CD4-positive, alpha-beta T cell (primary cell): ENCODE measurements at regions not wholly inside any gene's neighbourhood (a gene's known extent, or its start where the extent isn't known, plus 50 kb on each side); places are given as distances from the start of the nearest gene placed in this dataset.

Source experiments
- ATAC-seq: fragments of 200-7000 bp; cut with Tn5 transposase; one replicate; pipeline ENCODE4 v1.10.0; 2022; ENCODE audit warnings: mild to moderate bottlenecking; ENCODE audit not compliant: poor library complexity
- CTCF ChIA-PET: fragments of 350-600 bp; sonication (Branson Sonifier 250); formaldehyde crosslinking; loops from one replicate; lab custom pipeline; 2021; ENCODE audit warnings: antibody characterized with exemption, inconsistent platforms; lab: Charles Lee
- POLR2A ChIA-PET: fragments of 350-600 bp; sonication (Branson Sonifier 250); formaldehyde crosslinking; loops from one replicate; lab custom pipeline; 2021; ENCODE audit warnings: antibody characterized with exemption, inconsistent platforms; lab: Charles Lee
- DNase-seq, 14 experiments: peaks; one replicate each; pipeline ENCODE4 v3.0.0-alpha.2; 2013 to 2020; ENCODE audit warnings: mixed read lengths in 2 of 14
- H3K27ac ChIP-seq, 2 donors: one replicate each; pipeline versions ENCODE4 v1.5.1 to v1.7.0; 2013; ENCODE audit warnings: low read length in 2 of 2, low read depth in 1 of 2, mild to moderate bottlenecking in 1 of 2
- H3K27me3 ChIP-seq, 2 experiments: 1 replicate in 1 of 2; 2 replicates in 1 of 2; pipeline versions ENCODE4 v1.6.1 to v1.7.0; 2013; ENCODE audit warnings: low read length in 2 of 2, control low read depth in 1 of 2, mild to moderate bottlenecking in 1 of 2, moderate library complexity in 1 of 2; ENCODE audit not compliant: insufficient read depth in 2 of 2, control insufficient read depth in 1 of 2
- H3K36me3 ChIP-seq: one replicate; pipeline ENCODE4 v1.6.1; 2013; ENCODE audit warnings: low read length, control low read depth; ENCODE audit not compliant: insufficient read depth
- H3K4me1 ChIP-seq: one replicate; pipeline ENCODE4 v1.6.1; 2013; ENCODE audit warnings: low read length, control low read depth; ENCODE audit not compliant: insufficient read depth
- H3K4me3 ChIP-seq: one replicate; pipeline ENCODE4 v1.5.1; 2013; ENCODE audit warnings: mild to moderate bottlenecking, low read length, moderate library complexity
- H3K9me3 ChIP-seq, 2 experiments: 1 replicate in 1 of 2; 2 replicates in 1 of 2; pipeline versions ENCODE4 v1.6.1 to v1.7.0; 2013; ENCODE audit warnings: low read length in 2 of 2, mild to moderate bottlenecking in 2 of 2, control low read depth in 1 of 2, moderate library complexity in 1 of 2; ENCODE audit not compliant: control insufficient read depth in 1 of 2, insufficient read depth in 1 of 2
- H3K27ac Mint-ChIP-seq: one replicate; pipeline ENCODE4 v1.8.0; 2020; ENCODE audit warnings: mixed read lengths
- H3K27me3 Mint-ChIP-seq: one replicate; pipeline ENCODE4 v1.8.0; 2021; ENCODE audit warnings: mixed read lengths
- H3K36me3 Mint-ChIP-seq: one replicate; pipeline ENCODE4 v1.8.0; 2021; ENCODE audit warnings: low read depth, mixed read lengths
- H3K4me1 Mint-ChIP-seq: one replicate; pipeline ENCODE4 v1.8.0; 2021; ENCODE audit warnings: low read depth, mixed read lengths
- H3K4me3 Mint-ChIP-seq: one replicate; pipeline ENCODE4 v1.8.0; 2020; ENCODE audit warnings: mild to moderate bottlenecking, mixed read lengths
- H3K9me3 Mint-ChIP-seq: one replicate; pipeline ENCODE4 v1.8.0; 2020; ENCODE audit warnings: mixed read lengths
- intact Hi-C, 2 experiments: fragments of 100-400 bp; cut with DNase I in 1 of 2; cut with micrococcal nuclease in 1 of 2; formaldehyde crosslinking; loops; one replicate each; pipeline versions ENCODE4 v1.15.1 to v1.9.0; 2023 to 2025; cut with DNase I, micrococcal nuclease
- TF ChIP-seq, protein P1 (sequence below): fragments of 200-600 bp; IDR thresholded peaks from one replicate; pipeline ENCODE4 v1.8.0; 2022; ENCODE audit warnings: antibody characterized with exemption, mild to moderate bottlenecking

DNA sequence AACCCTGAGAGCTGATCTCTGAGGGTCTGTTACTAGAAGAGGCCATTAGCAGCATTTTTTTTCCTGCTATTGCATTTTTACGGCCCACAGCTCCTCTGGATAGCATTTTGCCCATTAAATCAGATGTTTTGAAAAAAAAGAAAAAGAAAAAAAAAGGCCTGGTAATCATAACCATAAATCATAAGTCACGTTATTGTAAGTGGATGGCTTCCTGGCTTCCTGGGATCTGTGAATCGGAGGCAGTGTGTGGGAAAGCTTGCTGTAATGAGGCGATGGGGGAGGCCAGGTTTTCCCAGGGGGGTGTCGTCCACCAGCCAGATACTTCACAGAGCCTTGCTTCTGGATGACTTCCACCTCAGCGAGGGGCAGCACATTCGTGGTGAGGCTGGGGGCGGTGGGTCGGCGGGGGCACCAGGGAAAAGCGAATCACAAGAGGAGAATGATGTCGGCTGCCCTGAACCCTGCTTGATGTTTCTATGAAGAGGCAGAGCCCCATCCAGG, 106.5 kb upstream of the SYT13 start:
- intact Hi-C loops, result no loop called here
- H3K27ac ChIP-seq, result no peak overlapping the region
- Mint-ChIP-seq H3K27me3 (no peaks in the 10 kb centered on the region), H3K4me1 (no peaks in the 10 kb centered on the region), H3K9me3 (no peaks in the 10 kb centered on the region), H3K27ac (no peak overlapping the region), H3K36me3 (no peaks in the 10 kb centered on the region), H3K4me3 (no peak overlapping the region)
- no peaks in the 10 kb centered on the region for H3K27me3 ChIP-seq
- TF ChIP-seq, protein P1, sequence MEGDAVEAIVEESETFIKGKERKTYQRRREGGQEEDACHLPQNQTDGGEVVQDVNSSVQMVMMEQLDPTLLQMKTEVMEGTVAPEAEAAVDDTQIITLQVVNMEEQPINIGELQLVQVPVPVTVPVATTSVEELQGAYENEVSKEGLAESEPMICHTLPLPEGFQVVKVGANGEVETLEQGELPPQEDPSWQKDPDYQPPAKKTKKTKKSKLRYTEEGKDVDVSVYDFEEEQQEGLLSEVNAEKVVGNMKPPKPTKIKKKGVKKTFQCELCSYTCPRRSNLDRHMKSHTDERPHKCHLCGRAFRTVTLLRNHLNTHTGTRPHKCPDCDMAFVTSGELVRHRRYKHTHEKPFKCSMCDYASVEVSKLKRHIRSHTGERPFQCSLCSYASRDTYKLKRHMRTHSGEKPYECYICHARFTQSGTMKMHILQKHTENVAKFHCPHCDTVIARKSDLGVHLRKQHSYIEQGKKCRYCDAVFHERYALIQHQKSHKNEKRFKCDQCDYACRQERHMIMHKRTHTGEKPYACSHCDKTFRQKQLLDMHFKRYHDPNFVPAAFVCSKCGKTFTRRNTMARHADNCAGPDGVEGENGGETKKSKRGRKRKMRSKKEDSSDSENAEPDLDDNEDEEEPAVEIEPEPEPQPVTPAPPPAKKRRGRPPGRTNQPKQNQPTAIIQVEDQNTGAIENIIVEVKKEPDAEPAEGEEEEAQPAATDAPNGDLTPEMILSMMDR, result no peak
- H3K4me3 ChIP-seq, result no peak overlapping the region
- no peaks in the 10 kb centered on the region for H3K4me1 ChIP-seq
- H3K9me3 ChIP-seq, result no peaks in the 10 kb centered on the region
- CTCF ChIA-PET, result no interaction called here
- POLR2A ChIA-PET, result no interaction called here
- no peak for DNase-seq
- no peaks in the 10 kb centered on the region for H3K36me3 ChIP-seq
- no peak for ATAC-seq

DNA sequence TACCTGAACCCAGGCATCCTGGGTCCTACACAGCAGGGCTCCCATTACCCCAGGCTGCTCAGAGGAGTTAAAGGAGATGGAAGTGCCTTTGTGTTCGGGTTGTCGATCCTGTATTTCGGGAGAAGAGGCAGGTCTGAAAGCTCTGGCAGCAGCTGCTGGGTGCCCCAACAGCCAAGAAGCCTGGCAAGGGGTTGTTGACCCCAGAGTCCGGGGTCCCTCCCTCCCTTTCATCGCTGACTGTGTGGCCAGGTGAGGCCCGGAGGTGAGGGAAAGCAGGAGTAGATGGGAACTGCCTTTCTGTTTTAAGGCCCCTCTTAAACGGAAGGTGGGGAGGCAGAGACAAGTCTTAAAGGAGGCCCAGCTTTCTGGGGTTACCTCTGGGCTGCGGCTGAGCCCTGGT, 106.0 kb upstream of the SYT13 start:
- H3K36me3 Mint-ChIP-seq, result no peaks in the 10 kb centered on the region
- no peak overlapping the region for H3K27ac Mint-ChIP-seq
- intact Hi-C loops, result no loop called here
- H3K27me3 Mint-ChIP-seq, result no peaks in the 10 kb centered on the region
- ChIA-PET POLR2A (no interaction called here), CTCF (no interaction called here)
- H3K9me3 Mint-ChIP-seq, result no peaks in the 10 kb centered on the region
- H3K36me3 ChIP-seq, result no peaks in the 10 kb centered on the region
- no peak overlapping the region for H3K4me3 Mint-ChIP-seq
- H3K27me3 ChIP-seq, result no peaks in the 10 kb centered on the region
- no peaks in the 10 kb centered on the region for H3K4me1 ChIP-seq
- H3K27ac ChIP-seq, result no peak overlapping the region
- no peaks in the 10 kb centered on the region for H3K4me1 Mint-ChIP-seq
- TF ChIP-seq, protein P1, result no peak
- DNase-seq (no peak), ATAC-seq (no peak)
- no peak overlapping the region for H3K4me3 ChIP-seq
- no peaks in the 10 kb centered on the region for H3K9me3 ChIP-seq

DNA sequence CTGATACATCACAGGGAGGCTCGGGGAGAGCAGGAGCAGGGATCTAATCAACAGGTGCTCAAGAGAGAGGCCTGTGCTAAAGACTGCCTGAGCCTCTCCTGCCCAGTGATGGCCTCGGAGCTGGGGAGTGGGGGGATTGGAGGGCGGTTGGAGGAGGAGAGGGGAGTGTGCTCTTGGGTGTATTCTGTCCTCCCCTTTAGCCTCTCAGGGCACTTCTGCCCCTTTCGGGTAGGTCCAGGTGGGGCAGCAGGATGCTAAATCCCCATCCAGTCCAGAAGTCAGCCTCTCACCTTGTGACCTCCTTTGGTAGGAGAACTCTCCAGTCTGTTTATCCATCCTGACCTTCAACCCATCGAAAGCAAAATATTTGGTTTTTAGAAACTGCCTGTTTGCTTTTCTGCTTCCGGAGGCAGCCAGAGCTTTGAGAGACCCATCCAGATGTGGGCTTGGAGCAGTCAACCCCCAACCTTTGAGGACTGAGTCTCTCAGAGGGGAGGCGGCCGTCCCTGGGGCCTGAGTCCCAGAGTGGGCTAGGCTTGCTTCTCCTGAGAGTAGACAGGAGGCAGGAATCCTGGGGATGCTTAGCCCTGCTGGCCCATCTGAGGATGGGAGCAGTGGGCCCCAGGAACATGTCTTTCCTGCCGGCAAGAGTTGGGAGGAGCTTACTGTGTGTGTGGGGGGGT, 105.2 kb upstream of the SYT13 start:
- POLR2A ChIA-PET, result no interaction called here
- no peaks in the 10 kb centered on the region for H3K4me1 ChIP-seq
- DNase-seq (no peak), ATAC-seq (no peak)
- H3K36me3 ChIP-seq, result no peaks in the 10 kb centered on the region
- no peak overlapping the region for H3K4me3 ChIP-seq
- no peaks in the 10 kb centered on the region for H3K9me3 Mint-ChIP-seq
- H3K27ac Mint-ChIP-seq, result no peak overlapping the region
- no peaks in the 10 kb centered on the region for H3K36me3 Mint-ChIP-seq
- no peak overlapping the region for H3K4me3 Mint-ChIP-seq
- CTCF ChIA-PET, result no interaction called here
- intact Hi-C loops, result no loop called here
- H3K27ac ChIP-seq, result no peak overlapping the region
- no peaks in the 10 kb centered on the region for H3K27me3 Mint-ChIP-seq
- no peaks in the 10 kb centered on the region for H3K27me3 ChIP-seq
- no peaks in the 10 kb centered on the region for H3K4me1 Mint-ChIP-seq
- no peaks in the 10 kb centered on the region for H3K9me3 ChIP-seq
- TF ChIP-seq, protein P1, result no peak
